Epithelial cell of esophagus (primary cell): ENCODE measurements at regions not wholly inside any gene's neighbourhood (a gene's known extent, or its start where the extent isn't known, plus 50 kb on each side); places are given as distances from the start of the nearest gene placed in this dataset.
"Not testable (repeated sequence)": the region's sequence is repeated elsewhere in the genome, so short reads cannot be mapped to it uniquely, and the experiment has no call there.

ENCODE experiments used
- DNase-seq: peaks from one replicate; pipeline ENCODE4 v3.0.0; 2010; ENCODE audit warnings: low read depth
- H3K4me3 ChIP-seq: 2 replicates; pipeline ENCODE4 v1.5.1; 2011; ENCODE audit warnings: mild to moderate bottlenecking, low read length, control low read depth
- TF ChIP-seq, protein P1 (sequence below): IDR thresholded peaks from 2 replicates; pipeline ENCODE4 v1.5.1; 2011; ENCODE audit warnings: low read depth, mild to moderate bottlenecking, low read length, control low read depth, inconsistent platforms; ENCODE audit not compliant: insufficient read depth; ENCODE audit errors: missing control alignments

DNA sequence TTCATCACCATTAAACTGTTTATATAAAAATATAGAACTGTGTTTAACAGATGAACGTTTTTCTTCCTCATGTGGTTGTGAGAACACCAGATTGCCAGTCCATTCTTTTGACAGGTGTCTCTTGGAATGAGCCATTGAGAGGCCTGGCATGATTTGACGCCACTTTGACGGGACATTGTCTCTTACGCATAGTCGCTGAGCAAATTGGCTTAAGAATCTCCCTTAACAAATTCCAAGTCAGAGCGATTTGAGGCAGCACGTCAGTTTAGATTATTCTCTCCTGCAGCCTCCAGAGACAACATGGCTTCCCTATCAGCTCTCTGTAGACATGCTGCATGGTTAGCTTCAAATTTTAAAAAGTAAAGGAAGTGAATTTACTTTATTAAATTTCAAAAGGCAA, 510.7 kb upstream of the ACO1 start:
- H3K4me3 ChIP-seq: no peak overlapping the region
- no peak for DNase-seq
- TF ChIP-seq, protein P1, sequence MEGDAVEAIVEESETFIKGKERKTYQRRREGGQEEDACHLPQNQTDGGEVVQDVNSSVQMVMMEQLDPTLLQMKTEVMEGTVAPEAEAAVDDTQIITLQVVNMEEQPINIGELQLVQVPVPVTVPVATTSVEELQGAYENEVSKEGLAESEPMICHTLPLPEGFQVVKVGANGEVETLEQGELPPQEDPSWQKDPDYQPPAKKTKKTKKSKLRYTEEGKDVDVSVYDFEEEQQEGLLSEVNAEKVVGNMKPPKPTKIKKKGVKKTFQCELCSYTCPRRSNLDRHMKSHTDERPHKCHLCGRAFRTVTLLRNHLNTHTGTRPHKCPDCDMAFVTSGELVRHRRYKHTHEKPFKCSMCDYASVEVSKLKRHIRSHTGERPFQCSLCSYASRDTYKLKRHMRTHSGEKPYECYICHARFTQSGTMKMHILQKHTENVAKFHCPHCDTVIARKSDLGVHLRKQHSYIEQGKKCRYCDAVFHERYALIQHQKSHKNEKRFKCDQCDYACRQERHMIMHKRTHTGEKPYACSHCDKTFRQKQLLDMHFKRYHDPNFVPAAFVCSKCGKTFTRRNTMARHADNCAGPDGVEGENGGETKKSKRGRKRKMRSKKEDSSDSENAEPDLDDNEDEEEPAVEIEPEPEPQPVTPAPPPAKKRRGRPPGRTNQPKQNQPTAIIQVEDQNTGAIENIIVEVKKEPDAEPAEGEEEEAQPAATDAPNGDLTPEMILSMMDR: no peak

DNA sequence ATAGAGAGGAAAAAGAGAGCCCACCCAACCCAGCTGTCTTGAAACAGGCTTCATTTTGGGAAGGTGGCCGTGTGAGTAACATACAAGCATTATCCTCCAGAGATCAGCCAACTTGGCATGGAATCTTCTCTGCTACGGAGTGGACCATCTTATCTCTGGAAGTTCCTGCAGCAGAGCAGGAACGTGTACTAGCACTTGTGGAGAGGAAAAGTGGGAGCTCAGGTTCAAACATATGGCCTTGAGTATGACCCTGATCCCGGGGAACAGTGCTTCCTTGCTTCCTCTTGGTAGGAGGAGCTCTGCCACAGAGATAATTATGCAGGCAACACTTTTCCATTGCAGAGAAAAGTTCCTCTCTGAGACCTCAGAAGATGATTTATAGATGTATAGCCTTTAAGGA, 490.4 kb upstream of the ACO1 start:
- H3K4me3 ChIP-seq: no peak overlapping the region
- TF ChIP-seq, protein P1: no peak
- no peak for DNase-seq

DNA sequence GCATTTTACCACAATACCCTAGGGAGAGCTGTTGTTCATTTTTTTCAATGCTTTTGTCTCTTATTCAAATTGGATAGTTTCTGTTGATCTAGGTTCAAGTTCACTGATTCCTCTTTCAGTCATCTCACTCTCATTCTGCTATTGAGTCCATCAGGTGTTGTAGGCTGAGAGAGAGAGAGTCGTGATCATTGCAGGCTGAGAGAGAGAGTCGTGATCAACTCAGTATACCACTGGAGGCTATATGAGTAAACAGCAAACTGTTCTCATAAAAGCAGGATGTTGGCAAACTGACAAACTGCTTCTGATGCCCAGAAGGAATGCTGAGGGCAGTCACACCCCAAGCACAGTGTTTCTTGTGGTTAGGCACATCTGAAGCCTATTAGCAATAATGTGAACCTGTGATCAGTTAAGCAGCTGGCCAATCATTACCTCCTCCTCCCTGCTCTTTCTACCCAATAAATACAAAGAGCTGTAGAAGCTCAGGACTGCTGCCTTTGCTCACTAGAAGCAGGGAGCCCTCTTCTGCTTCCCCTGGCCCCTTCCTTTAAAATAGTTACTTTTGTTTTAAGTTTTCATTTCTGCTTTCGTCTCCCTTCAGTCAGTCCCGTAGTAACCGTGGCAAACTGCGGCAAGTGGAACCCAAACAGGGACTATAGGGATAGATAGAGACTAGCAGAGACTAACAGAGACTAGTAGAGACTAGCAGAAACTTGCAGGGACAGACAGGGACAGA, 476.1 kb upstream of the ACO1 start:
- H3K4me3 ChIP-seq: no peak overlapping the region
- TF ChIP-seq, protein P1: no peak
- peak; percentile 85 for DNase-seq

DNA sequence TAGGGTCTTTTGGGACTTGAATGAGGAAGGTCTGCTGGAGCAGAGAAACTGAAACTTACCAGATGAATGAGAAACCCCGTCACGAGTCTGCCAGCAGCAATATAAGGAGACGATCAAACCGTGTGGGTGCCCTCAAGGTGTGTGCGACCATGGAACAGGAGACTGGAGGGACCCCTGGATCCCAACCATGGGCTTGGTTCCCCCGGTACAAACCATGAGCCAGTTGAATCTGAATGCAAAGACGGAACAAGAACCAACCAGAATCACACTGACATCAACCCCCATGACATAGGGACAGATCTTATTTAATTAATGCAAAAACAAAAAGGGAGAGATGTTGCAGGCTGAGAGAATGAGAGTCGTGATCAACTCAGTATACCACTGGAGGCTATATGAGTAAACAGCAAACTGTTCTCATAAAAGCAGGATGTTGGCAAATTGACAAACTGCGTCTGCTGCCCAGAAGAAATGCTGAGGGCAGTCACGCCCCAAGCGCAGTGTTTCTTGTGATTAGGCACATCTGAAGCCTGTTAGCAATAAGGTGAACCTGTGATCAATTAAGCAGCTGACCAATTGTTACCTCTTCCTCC, 475.5 kb upstream of the ACO1 start:
- no peak overlapping the region for H3K4me3 ChIP-seq
- peak; percentile 66 for DNase-seq
- TF ChIP-seq, protein P1: no peak

DNA sequence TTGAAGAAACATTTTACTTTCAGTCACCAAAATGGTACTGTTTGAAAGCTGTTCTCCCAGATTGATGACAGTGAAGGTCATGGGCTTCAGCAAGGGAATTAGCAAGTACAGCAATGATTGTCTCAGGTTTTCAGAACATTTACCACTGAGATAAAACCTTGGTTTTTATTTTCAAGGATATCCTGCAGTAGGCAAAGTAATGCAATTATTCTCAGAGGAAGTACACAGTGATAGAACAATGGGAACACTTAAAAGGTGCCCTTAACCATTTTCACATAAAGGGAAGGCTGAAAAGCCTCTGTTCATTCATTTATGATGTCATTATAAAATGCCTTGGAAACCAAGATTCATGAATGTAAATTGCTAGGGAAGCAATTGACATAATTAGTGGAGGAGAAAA, 471.8 kb upstream of the ACO1 start:
- no peak for DNase-seq
- H3K4me3 ChIP-seq: no peak overlapping the region
- TF ChIP-seq, protein P1: no peak

DNA sequence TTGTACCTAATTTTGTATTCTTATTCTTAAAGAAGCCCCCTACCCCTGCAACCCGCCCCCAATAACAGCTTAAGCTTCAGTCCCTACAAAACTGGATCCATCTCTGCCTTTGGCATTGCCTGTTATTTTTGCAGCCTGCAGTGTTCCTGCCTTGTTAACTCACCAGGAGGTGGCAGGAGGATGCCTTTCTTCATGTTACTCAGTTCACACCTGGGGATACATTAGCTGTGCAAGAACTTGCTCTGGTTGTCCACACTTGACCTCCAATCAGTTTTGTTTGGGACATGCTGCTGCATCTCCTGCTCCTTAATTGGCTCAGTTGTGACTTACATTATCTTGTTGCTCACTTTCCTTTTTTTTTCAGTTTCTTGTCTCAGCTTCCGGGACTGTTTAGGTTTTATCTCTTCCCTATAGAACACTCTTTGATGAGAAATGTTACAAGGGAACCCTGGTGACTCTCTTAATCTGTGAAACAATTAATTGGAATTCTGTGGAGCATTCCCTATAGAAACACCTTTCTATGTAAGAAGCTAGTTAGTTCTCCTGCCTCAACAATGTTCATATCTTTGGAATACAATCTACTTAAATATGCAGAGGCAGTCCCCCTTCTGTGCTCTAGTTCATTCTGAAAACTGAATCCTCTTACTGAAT, 467.7 kb upstream of the ACO1 start:
- no peak overlapping the region for H3K4me3 ChIP-seq
- peak; percentile 48 for DNase-seq
- TF ChIP-seq, protein P1: peak; percentile 41

DNA sequence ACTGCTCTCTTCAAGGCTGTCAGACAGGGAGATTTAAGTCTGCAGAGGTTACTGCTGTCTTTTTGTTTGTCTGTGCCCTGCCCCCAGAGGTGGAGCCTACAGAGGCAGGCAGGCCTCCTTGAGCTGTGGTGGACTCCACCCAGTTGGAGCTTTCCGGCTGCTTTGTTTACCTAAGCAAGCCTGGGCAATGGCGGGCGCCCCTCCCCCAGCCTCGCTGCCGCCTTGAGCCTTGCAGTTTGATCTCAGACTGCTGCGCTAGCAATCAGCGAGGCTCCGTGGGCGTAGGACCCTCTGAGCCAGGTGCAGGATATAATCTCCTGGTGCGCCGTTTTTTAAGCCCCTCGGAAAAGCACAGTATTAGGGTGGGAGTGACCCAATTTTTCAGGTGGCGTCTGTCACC, 446.7 kb upstream of the ACO1 start:
- H3K4me3 ChIP-seq, DNase-seq: not testable (repeated sequence)
